GM12878 (cell line): ENCODE measurements at regions not wholly inside any gene's neighbourhood (a gene's known extent, or its start where the extent isn't known, plus 50 kb on each side); places are given as distances from the start of the nearest gene placed in this dataset.

Experiments used
- ATF3 ChIP-seq: IDR thresholded peaks from 2 replicates; pipeline ENCODE4 v1.6.1; 2011; ENCODE audit warnings: low read depth, mild to moderate bottlenecking, low read length, moderate library complexity, borderline replicate concordance; ENCODE audit errors: extremely low read depth
- CTCF ChIP-seq, 3 experiments: IDR thresholded peaks in 2 of 3; conservative IDR thresholded peaks in 1 of 3; 2 replicates each; pipeline ENCODE4 v1.5.1; 2011; ENCODE audit warnings: low read depth in 3 of 3, low read length in 3 of 3, mild to moderate bottlenecking in 3 of 3, control low read depth in 2 of 3, moderate library complexity in 2 of 3, inconsistent platforms in 1 of 3, mixed read lengths in 1 of 3; ENCODE audit not compliant: control insufficient read depth in 2 of 3, insufficient read depth in 1 of 3; ENCODE audit errors: extremely low read depth in 1 of 3
- EP300 ChIP-seq, 2 experiments: fragments of 150-350 bp in 1 of 2; IDR thresholded peaks; 2 replicates each; pipeline ENCODE4 v1.6.1; 2011 to 2012; ENCODE audit warnings: low read depth in 2 of 2, low read length in 2 of 2, borderline replicate concordance in 1 of 2, improper control_type of control experiment in 1 of 2, inconsistent platforms in 1 of 2; ENCODE audit not compliant: control insufficient read depth in 1 of 2
- JUNB ChIP-seq: IDR thresholded peaks from 2 replicates; pipeline ENCODE4 v1.6.1; 2016; ENCODE audit warnings: antibody characterized with exemption, mild to moderate bottlenecking
- NR2C1 ChIP-seq: fragments of 450-650 bp; IDR thresholded peaks from 2 replicates; pipeline ENCODE4 v1.6.1; 2017; ENCODE audit warnings: antibody characterized with exemption, mild to moderate bottlenecking, moderate library complexity
- POLR2A ChIP-seq: IDR thresholded peaks from 2 replicates; pipeline ENCODE4 v1.6.1; 2011; ENCODE audit warnings: low read depth, mild to moderate bottlenecking, low read length
- SIX5 ChIP-seq: IDR thresholded peaks from 2 replicates; pipeline ENCODE4 v1.6.1; 2011; ENCODE audit warnings: mild to moderate bottlenecking, low read depth, low read length, moderate library complexity; ENCODE audit not compliant: severe bottlenecking
- USF1 ChIP-seq: IDR thresholded peaks from 2 replicates; pipeline ENCODE4 v1.6.1; 2011; ENCODE audit warnings: borderline replicate concordance, low read depth, mild to moderate bottlenecking, moderate library complexity, mixed read lengths, low read length; ENCODE audit not compliant: insufficient read depth; ENCODE audit errors: extremely low read length
- USF2 ChIP-seq: IDR thresholded peaks from 2 replicates; pipeline ENCODE4 v1.6.1; 2011; ENCODE audit warnings: low read depth, low read length, improper control_type of control experiment, borderline replicate concordance
- ZNF274 ChIP-seq: IDR thresholded peaks from one replicate; pipeline ENCODE4 v1.8.0; 2011; ENCODE audit not compliant: insufficient read length, insufficient read depth

- peak; percentile 32 for TF ChIP-seq USF2
- no peak for TF ChIP-seq CTCF (IDR thresholded peaks at IDR 0.05 in 2 of 3, conservative IDR thresholded peaks at IDR 0.05 in 1 of 3; ENCODE audit: control insufficient read depth in 2 of 3, extremely low read depth in 1 of 3, insufficient read depth in 1 of 3, low read depth in 3 of 3, low read length in 3 of 3)
- TF ChIP-seq ATF3 = no peak
- no peak for TF ChIP-seq NR2C1
- no peak for TF ChIP-seq SIX5
- no peak for TF ChIP-seq JUNB
- peak; percentile 75 for TF ChIP-seq USF1
- TF ChIP-seq EP300 (IDR thresholded peaks at IDR 0.05; ENCODE audit: borderline replicate concordance in 1 of 2, control insufficient read depth in 1 of 2, low read depth in 2 of 2, low read length in 2 of 2) = no peak
- no peak for TF ChIP-seq ZNF274
- TF ChIP-seq POLR2A = 0 out of 2 replicates have a peak, but pooled peaks have one; percentile 31
These were observed 256.1 kb upstream of the SMARCA2 start for GRCh38 chr9:1759009-1759408.
